Central memory CD8-positive, alpha-beta T cell (primary cell): ENCODE measurements at regions not wholly inside any gene's neighbourhood (a gene's known extent, or its start where the extent isn't known, plus 50 kb on each side); places are given as distances from the start of the nearest gene placed in this dataset.

Experiments
- ATAC-seq: fragments of 150-1000 bp; cut with Tn5 transposase; replicated peaks from 2 replicates; pipeline ENCODE4 v1.10.0; 2022; ENCODE audit warnings: mild to moderate bottlenecking, moderate FRiP score, moderate number of reproducible peaks; ENCODE audit not compliant: poor library complexity, severe bottlenecking; ENCODE audit errors: extremely low read depth
- DNase-seq, 2 donors: peaks; one replicate each; pipeline ENCODE4 v3.0.0; 2021; ENCODE audit warnings: low spot score in 2 of 2
- H3K27ac Mint-ChIP-seq: one replicate; pipeline ENCODE4 v1.8.0; 2022; ENCODE audit warnings: low read depth, mild to moderate bottlenecking, moderate library complexity, mixed read lengths
- H3K27me3 Mint-ChIP-seq: one replicate; pipeline ENCODE4 v1.8.0; 2022; ENCODE audit warnings: mixed read lengths
- H3K36me3 Mint-ChIP-seq: one replicate; pipeline ENCODE4 v1.8.0; 2022; ENCODE audit warnings: mild to moderate bottlenecking, moderate library complexity, mixed read lengths; ENCODE audit not compliant: insufficient read depth
- H3K4me1 Mint-ChIP-seq: one replicate; pipeline ENCODE4 v1.8.0; 2022; ENCODE audit warnings: mixed read lengths
- H3K4me3 Mint-ChIP-seq: one replicate; pipeline ENCODE4 v1.8.0; 2022; ENCODE audit warnings: mild to moderate bottlenecking, moderate library complexity, mixed read lengths
- H3K9me3 Mint-ChIP-seq: one replicate; pipeline ENCODE4 v1.8.0; 2022; ENCODE audit warnings: mixed read lengths

- Mint-ChIP-seq H3K9me3 (peaks cover 22% of the 10 kb centered on the region), H3K27me3 (no peaks in the 10 kb centered on the region), H3K36me3 (no peaks in the 10 kb centered on the region), H3K4me1 (no peaks in the 10 kb centered on the region), H3K4me3 (no peak overlapping the region), H3K27ac (no peak overlapping the region)
- no peak for DNase-seq
- ATAC-seq: no peak
These were observed 250.7 kb upstream of the SLC35B3 start for GRCh38 chr6:8686077-8686476.

- no peaks in the 10 kb centered on the region for H3K27me3 Mint-ChIP-seq
- no peak overlapping the region for H3K4me3 Mint-ChIP-seq
- peaks cover 28% of the 10 kb centered on the region for H3K9me3 Mint-ChIP-seq
- no peak overlapping the region for H3K27ac Mint-ChIP-seq
- no peaks in the 10 kb centered on the region for H3K4me1 Mint-ChIP-seq
- no peak for DNase-seq
- H3K36me3 Mint-ChIP-seq: no peaks in the 10 kb centered on the region
- no peak for ATAC-seq
These were observed 247.9 kb upstream of the SLC35B3 start for GRCh38 chr6:8683204-8683603.

GRCh38 chr6:8679823-8680222 lies 244.5 kb upstream of the SLC35B3 start:
- Mint-ChIP-seq H3K4me1 (no peaks in the 10 kb centered on the region), H3K27me3 (no peaks in the 10 kb centered on the region), H3K36me3 (no peaks in the 10 kb centered on the region), H3K4me3 (no peak overlapping the region), H3K9me3 (peaks cover 27% of the 10 kb centered on the region), H3K27ac (no peak overlapping the region)
- no peak for ATAC-seq
- no peak for DNase-seq

GRCh38 chr6:8678466-8678865 lies 243.1 kb upstream of the SLC35B3 start:
- DNase-seq (no peak), ATAC-seq (no peak)
- Mint-ChIP-seq H3K27ac (no peak overlapping the region), H3K9me3 (peaks cover 27% of the 10 kb centered on the region), H3K36me3 (no peaks in the 10 kb centered on the region), H3K4me1 (no peaks in the 10 kb centered on the region), H3K27me3 (no peaks in the 10 kb centered on the region), H3K4me3 (no peak overlapping the region)

- no peaks in the 10 kb centered on the region for H3K27me3 Mint-ChIP-seq
- DNase-seq (no peak), ATAC-seq (no peak)
- H3K27ac Mint-ChIP-seq: no peak overlapping the region
- H3K9me3 Mint-ChIP-seq: peaks cover 12% of the 10 kb centered on the region
- H3K4me3 Mint-ChIP-seq: no peak overlapping the region
- H3K4me1 Mint-ChIP-seq: no peaks in the 10 kb centered on the region
- peaks cover 2% of the 10 kb centered on the region for H3K36me3 Mint-ChIP-seq
These were observed 238.8 kb upstream of the SLC35B3 start for GRCh38 chr6:8674126-8674525.

- ATAC-seq: no peak
- Mint-ChIP-seq H3K36me3 (peaks cover 2% of the 10 kb centered on the region), H3K4me1 (no peaks in the 10 kb centered on the region)
These were observed 237.5 kb upstream of the SLC35B3 start for GRCh38 chr6:8672882-8673281.

GRCh38 chr6:8670792-8671191 lies 235.4 kb upstream of the SLC35B3 start:
- Mint-ChIP-seq H3K36me3 (peaks cover 2% of the 10 kb centered on the region), H3K27ac (no peak overlapping the region), H3K4me1 (no peaks in the 10 kb centered on the region), H3K27me3 (no peaks in the 10 kb centered on the region), H3K9me3 (peaks cover 12% of the 10 kb centered on the region), H3K4me3 (no peak overlapping the region)
- ATAC-seq (no peak), DNase-seq (no peak)

More at GRCh38 chr6:8672882-8673281, 237.5 kb upstream of the SLC35B3 start:
- DNase-seq: no peak
- Mint-ChIP-seq H3K9me3 (peaks cover 9% of the 10 kb centered on the region), H3K27me3 (no peaks in the 10 kb centered on the region), H3K4me3 (no peak overlapping the region), H3K27ac (no peak overlapping the region)

- Mint-ChIP-seq H3K27me3 (no peaks in the 10 kb centered on the region), H3K27ac (no peak overlapping the region), H3K36me3 (peaks cover under 1% of the 10 kb centered on the region), H3K4me3 (no peak overlapping the region), H3K4me1 (no peaks in the 10 kb centered on the region), H3K9me3 (peaks cover 6% of the 10 kb centered on the region)
- ATAC-seq (no peak), DNase-seq (no peak)
These were observed 229.4 kb upstream of the SLC35B3 start for GRCh38 chr6:8664700-8665099.

GRCh38 chr6:8664070-8664469 lies 228.7 kb upstream of the SLC35B3 start:
- peaks cover 6% of the 10 kb centered on the region for H3K9me3 Mint-ChIP-seq
- ATAC-seq (no peak), DNase-seq (no peak)
- H3K4me1 Mint-ChIP-seq: no peaks in the 10 kb centered on the region
- H3K36me3 Mint-ChIP-seq: no peaks in the 10 kb centered on the region
- H3K27ac Mint-ChIP-seq: no peak overlapping the region
- H3K27me3 Mint-ChIP-seq: no peaks in the 10 kb centered on the region
- no peak overlapping the region for H3K4me3 Mint-ChIP-seq

GRCh38 chr6:8659404-8660189 lies 224.3 kb upstream of the SLC35B3 start:
- peaks cover 21% of the 10 kb centered on the region for H3K9me3 Mint-ChIP-seq
- no peaks in the 10 kb centered on the region for H3K36me3 Mint-ChIP-seq
- ATAC-seq: no peak

GRCh38 chr6:8658416-8658815 lies 223.1 kb upstream of the SLC35B3 start:
- Mint-ChIP-seq H3K36me3 (no peaks in the 10 kb centered on the region), H3K4me1 (no peaks in the 10 kb centered on the region), H3K27me3 (no peaks in the 10 kb centered on the region), H3K27ac (no peak overlapping the region), H3K4me3 (no peak overlapping the region), H3K9me3 (peaks cover 21% of the 10 kb centered on the region)
- no peak for ATAC-seq
- no peak for DNase-seq

More at GRCh38 chr6:8659404-8660189, 224.3 kb upstream of the SLC35B3 start:
- Mint-ChIP-seq H3K27me3 (no peaks in the 10 kb centered on the region), H3K4me1 (no peaks in the 10 kb centered on the region), H3K27ac (no peak overlapping the region), H3K4me3 (no peak overlapping the region)
- DNase-seq: no peak

GRCh38 chr6:8657522-8657921 lies 222.2 kb upstream of the SLC35B3 start:
- ATAC-seq (no peak), DNase-seq (no peak)
- Mint-ChIP-seq H3K4me3 (no peak overlapping the region), H3K9me3 (peaks cover 21% of the 10 kb centered on the region), H3K27ac (no peak overlapping the region), H3K36me3 (no peaks in the 10 kb centered on the region), H3K27me3 (no peaks in the 10 kb centered on the region), H3K4me1 (no peaks in the 10 kb centered on the region)

- no peak for DNase-seq
- no peak overlapping the region for H3K27ac Mint-ChIP-seq
- no peaks in the 10 kb centered on the region for H3K4me1 Mint-ChIP-seq
- H3K9me3 Mint-ChIP-seq: peaks cover 31% of the 10 kb centered on the region
- H3K4me3 Mint-ChIP-seq: no peak overlapping the region
- H3K36me3 Mint-ChIP-seq: no peaks in the 10 kb centered on the region
- H3K27me3 Mint-ChIP-seq: no peaks in the 10 kb centered on the region
- no peak for ATAC-seq
These were observed 220.5 kb upstream of the SLC35B3 start for GRCh38 chr6:8655670-8656454.
